H9 (cell line): ENCODE measurements at regions not wholly inside any gene's neighbourhood (a gene's known extent, or its start where the extent isn't known, plus 50 kb on each side); places are given as distances from the start of the nearest gene placed in this dataset.

Experiments used
- DNase-seq: peaks from one replicate; pipeline ENCODE4 v3.0.0-alpha.2; 2017
- H2AFZ ChIP-seq: one replicate; pipeline ENCODE4 v1.6.1; 2013; ENCODE audit warnings: mild to moderate bottlenecking, low read length, control low read depth, moderate library complexity
- H2AK5ac ChIP-seq: 2 replicates; pipeline ENCODE4 v1.6.1; 2013; ENCODE audit warnings: low read length, control low read depth, mixed read lengths; ENCODE audit not compliant: insufficient read length
- H2BK120ac ChIP-seq: one replicate; pipeline ENCODE4 v1.6.1; 2013; ENCODE audit warnings: low read depth, mild to moderate bottlenecking, low read length, control low read depth, inconsistent platforms; ENCODE audit not compliant: poor library complexity, severe bottlenecking
- H2BK12ac ChIP-seq: 2 replicates; pipeline ENCODE4 v1.6.1; 2013; ENCODE audit warnings: low read length, control low read depth, mixed read lengths, low read depth; ENCODE audit not compliant: insufficient read length
- H2BK15ac ChIP-seq: 2 replicates; pipeline ENCODE4 v1.6.1; 2013; ENCODE audit warnings: low read depth, low read length, control low read depth
- H2BK20ac ChIP-seq: one replicate; pipeline ENCODE4 v1.6.1; 2013; ENCODE audit warnings: low read depth, mild to moderate bottlenecking, low read length, control low read depth, inconsistent platforms; ENCODE audit not compliant: poor library complexity, severe bottlenecking
- H2BK5ac ChIP-seq: 2 replicates; pipeline ENCODE4 v1.6.1; 2013; ENCODE audit warnings: low read length, control low read depth, mixed read lengths; ENCODE audit not compliant: insufficient read length
- H3K14ac ChIP-seq: 2 replicates; pipeline ENCODE4 v1.6.1; 2013; ENCODE audit warnings: low read length, control low read depth; ENCODE audit not compliant: insufficient read depth
- H3K18ac ChIP-seq: 2 replicates; pipeline ENCODE4 v1.6.1; 2013; ENCODE audit warnings: low read depth, mild to moderate bottlenecking, mixed read lengths, low read length, control low read depth; ENCODE audit not compliant: insufficient read length
- H3K23ac ChIP-seq: 2 replicates; pipeline ENCODE4 v1.6.1; 2013; ENCODE audit warnings: low read length, control low read depth, mixed read lengths, low read depth; ENCODE audit not compliant: insufficient read length
- H3K23me2 ChIP-seq: 2 replicates; pipeline ENCODE4 v1.6.1; 2013; ENCODE audit warnings: low read depth, mild to moderate bottlenecking, mixed read lengths, low read length, control low read depth; ENCODE audit not compliant: insufficient read length, poor library complexity, severe bottlenecking
- H3K27ac ChIP-seq: 2 replicates; pipeline ENCODE4 v1.5.1; 2013; ENCODE audit warnings: low read length, control low read depth, mixed read lengths, low read depth; ENCODE audit not compliant: insufficient read length
- H3K27me3 ChIP-seq: 2 replicates; pipeline ENCODE4 v1.6.1; 2013; ENCODE audit warnings: low read length, control low read depth, inconsistent platforms; ENCODE audit not compliant: insufficient read depth
- H3K4ac ChIP-seq: 2 replicates; pipeline ENCODE4 v1.6.1; 2013; ENCODE audit warnings: low read depth, mild to moderate bottlenecking, control low read depth, inconsistent platforms, low read length, moderate library complexity
- H3K4me1 ChIP-seq: 2 replicates; pipeline ENCODE4 v1.6.1; 2013; ENCODE audit warnings: low read length, control low read depth, inconsistent platforms; ENCODE audit not compliant: insufficient read depth
- H3K4me2 ChIP-seq: 2 replicates; pipeline ENCODE4 v1.6.1; 2013; ENCODE audit warnings: low read length, control low read depth, mixed read lengths; ENCODE audit not compliant: insufficient read length, insufficient read depth
- H3K56ac ChIP-seq: 2 replicates; pipeline ENCODE4 v1.6.1; 2013; ENCODE audit warnings: low read depth, mild to moderate bottlenecking, mixed read lengths, low read length, control low read depth; ENCODE audit not compliant: insufficient read length
- H3K79me1 ChIP-seq: 2 replicates; pipeline ENCODE4 v1.6.1; 2013; ENCODE audit warnings: low read depth, mild to moderate bottlenecking, moderate library complexity, low read length, control low read depth, inconsistent platforms; ENCODE audit not compliant: insufficient read depth, poor library complexity, severe bottlenecking
- H3K79me2 ChIP-seq: 2 replicates; pipeline ENCODE4 v1.6.1; 2013; ENCODE audit warnings: low read length, control low read depth, inconsistent platforms; ENCODE audit not compliant: insufficient read depth
- H3K9ac ChIP-seq: 2 replicates; pipeline ENCODE4 v1.6.1; 2013; ENCODE audit warnings: low read length, control low read depth, mixed read lengths; ENCODE audit not compliant: insufficient read length; ENCODE audit errors: extremely low read depth
- H3K9me3 ChIP-seq: one replicate; pipeline ENCODE4 v1.6.1; 2013; ENCODE audit warnings: low read depth, low read length, inconsistent platforms; ENCODE audit not compliant: control insufficient read depth
- H3T11ph ChIP-seq: one replicate; pipeline ENCODE4 v1.6.1; 2013; ENCODE audit warnings: mild to moderate bottlenecking, low read length, control low read depth, inconsistent platforms
- H4K20me1 ChIP-seq: one replicate; pipeline ENCODE4 v1.6.1; 2013; ENCODE audit not compliant: control insufficient read depth, insufficient read length, insufficient read depth
- H4K5ac ChIP-seq: 2 replicates; pipeline ENCODE4 v1.6.1; 2013; ENCODE audit warnings: low read depth, mild to moderate bottlenecking, mixed read lengths, low read length, control low read depth; ENCODE audit not compliant: insufficient read length
- H4K8ac ChIP-seq: replicated peaks from 2 replicates; pipeline ENCODE4 v1.6.1; 2013; ENCODE audit warnings: low read length, control low read depth, mixed read lengths, low read depth; ENCODE audit not compliant: insufficient read length
- H4K91ac ChIP-seq: 2 replicates; pipeline ENCODE4 v1.6.1; 2013; ENCODE audit warnings: low read depth, mild to moderate bottlenecking, moderate library complexity, mixed read lengths, low read length, control low read depth; ENCODE audit not compliant: insufficient read length
- H3K27ac Mint-ChIP-seq, 3 experiments: 2 replicates in 2 of 3; 3 replicates in 1 of 3; pipeline ENCODE4 v1.8.0; 2020 to 2021; ENCODE audit warnings: mixed read lengths in 3 of 3, mild to moderate bottlenecking in 1 of 3, moderate library complexity in 1 of 3
- H3K27me3 Mint-ChIP-seq: 2 replicates; pipeline ENCODE4 v1.8.0; 2021; ENCODE audit warnings: low read depth, mild to moderate bottlenecking, moderate library complexity, mixed read lengths
- H3K36me3 Mint-ChIP-seq, 3 experiments: 2 replicates in 2 of 3; 3 replicates in 1 of 3; pipeline ENCODE4 v1.8.0; 2020 to 2021; ENCODE audit warnings: low read depth in 3 of 3, mixed read lengths in 3 of 3; ENCODE audit not compliant: insufficient read depth in 1 of 3
- H3K4me1 Mint-ChIP-seq, 2 experiments: 2 replicates each; pipeline ENCODE4 v1.8.0; 2020; ENCODE audit warnings: mixed read lengths in 2 of 2
- H3K4me3 Mint-ChIP-seq, 2 experiments: 2 replicates in 1 of 2; 3 replicates in 1 of 2; pipeline ENCODE4 v1.8.0; 2020 to 2021; ENCODE audit warnings: mild to moderate bottlenecking in 2 of 2, mixed read lengths in 2 of 2, moderate library complexity in 1 of 2
- H3K9me3 Mint-ChIP-seq, 2 experiments: 2 replicates in 1 of 2; 3 replicates in 1 of 2; pipeline ENCODE4 v1.8.0; 2020; ENCODE audit warnings: mild to moderate bottlenecking in 2 of 2, mixed read lengths in 2 of 2, moderate library complexity in 1 of 2
- WGBS: extraction: QIAGEN DNeasy Blood & Tissue Kit; methylation state at CpG from one replicate; pipeline ENCODE4 v1.1.7; 2013; ENCODE audit warnings: missing lambda C conversion rate, low lambda C conversion rate, mixed read lengths; ENCODE audit not compliant: insufficient read length; ENCODE audit errors: extremely low coverage; 5-methylcytosine and 5-hydroxymethylcytosine counted together
- TF ChIP-seq, protein P1 (sequence below): fragments of 200-600 bp; sonication (generic); conservative IDR thresholded peaks from 3 replicates; pipeline ENCODE4 v1.8.0; 2021; ENCODE audit warnings: antibody characterized with exemption, mild to moderate bottlenecking

DNA sequence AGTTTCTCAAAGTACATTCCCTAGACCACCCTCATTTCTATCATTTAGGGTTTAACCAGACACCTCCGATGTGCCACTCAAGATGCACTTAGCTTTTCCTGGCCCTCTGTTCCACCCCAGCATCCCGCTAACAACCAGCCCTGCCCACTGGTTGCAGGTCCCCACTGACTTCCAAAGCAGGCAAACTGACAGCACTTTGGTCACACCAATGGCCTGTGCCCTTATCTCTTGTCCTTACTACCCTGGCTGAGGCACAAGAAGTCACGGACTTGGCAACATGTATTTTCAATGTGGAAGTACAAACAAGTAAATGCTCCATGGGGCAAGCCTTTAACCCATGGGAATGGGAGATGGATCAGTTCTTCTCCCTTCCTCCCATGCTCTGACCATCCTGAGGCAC lies 357.1 kb downstream of the OMA1 start:
- no peak for DNase-seq
- WGBS = no CpG with 5 or more reads among the region's 3 CpGs
- no peak overlapping the region for H2AFZ ChIP-seq
- no peak overlapping the region for H3K9ac ChIP-seq
- no peak overlapping the region for H2BK15ac ChIP-seq
- H3K4ac ChIP-seq = no peak overlapping the region
- H3K27me3 ChIP-seq = no peaks in the 10 kb centered on the region
- no peak overlapping the region for H3K56ac ChIP-seq
- no peaks in the 10 kb centered on the region for H3K23me2 ChIP-seq
- no peak overlapping the region for H3T11ph ChIP-seq
- Mint-ChIP-seq H3K4me3 (no peak overlapping the region), H3K27me3 (no peaks in the 10 kb centered on the region; the same call in none of the 2 replicates), H3K27ac (no peak overlapping the region), H3K4me1 (peaks cover 4 to 7% of the 10 kb centered on the region in 2 experiments), H3K9me3 (no peaks in the 10 kb centered on the region), H3K36me3 (peaks cover 0 to 4% (median 1%) of the 10 kb centered on the region in 3 experiments; a peak in 3 of 7 replicates)
- no peak overlapping the region for H3K4me2 ChIP-seq
- TF ChIP-seq, protein P1, sequence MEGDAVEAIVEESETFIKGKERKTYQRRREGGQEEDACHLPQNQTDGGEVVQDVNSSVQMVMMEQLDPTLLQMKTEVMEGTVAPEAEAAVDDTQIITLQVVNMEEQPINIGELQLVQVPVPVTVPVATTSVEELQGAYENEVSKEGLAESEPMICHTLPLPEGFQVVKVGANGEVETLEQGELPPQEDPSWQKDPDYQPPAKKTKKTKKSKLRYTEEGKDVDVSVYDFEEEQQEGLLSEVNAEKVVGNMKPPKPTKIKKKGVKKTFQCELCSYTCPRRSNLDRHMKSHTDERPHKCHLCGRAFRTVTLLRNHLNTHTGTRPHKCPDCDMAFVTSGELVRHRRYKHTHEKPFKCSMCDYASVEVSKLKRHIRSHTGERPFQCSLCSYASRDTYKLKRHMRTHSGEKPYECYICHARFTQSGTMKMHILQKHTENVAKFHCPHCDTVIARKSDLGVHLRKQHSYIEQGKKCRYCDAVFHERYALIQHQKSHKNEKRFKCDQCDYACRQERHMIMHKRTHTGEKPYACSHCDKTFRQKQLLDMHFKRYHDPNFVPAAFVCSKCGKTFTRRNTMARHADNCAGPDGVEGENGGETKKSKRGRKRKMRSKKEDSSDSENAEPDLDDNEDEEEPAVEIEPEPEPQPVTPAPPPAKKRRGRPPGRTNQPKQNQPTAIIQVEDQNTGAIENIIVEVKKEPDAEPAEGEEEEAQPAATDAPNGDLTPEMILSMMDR = no peak
- H2BK120ac ChIP-seq = no peak overlapping the region
- H3K14ac ChIP-seq = no peak overlapping the region
- H2BK5ac ChIP-seq = no peak overlapping the region
- no peak overlapping the region for H2AK5ac ChIP-seq
- H3K23ac ChIP-seq = no peak overlapping the region
- no peak overlapping the region for H2BK20ac ChIP-seq
- H2BK12ac ChIP-seq = no peak overlapping the region
- H4K8ac ChIP-seq = no peak overlapping the region
- H3K27ac ChIP-seq = no peak overlapping the region
- no peaks in the 10 kb centered on the region for H3K79me1 ChIP-seq
- H4K5ac ChIP-seq = no peak overlapping the region
- no peaks in the 10 kb centered on the region for H3K79me2 ChIP-seq
- no peaks in the 10 kb centered on the region for H3K9me3 ChIP-seq
- H4K20me1 ChIP-seq = no peaks in the 10 kb centered on the region
- H3K18ac ChIP-seq = no peak overlapping the region
- no peaks in the 10 kb centered on the region for H3K4me1 ChIP-seq
- H4K91ac ChIP-seq = no peak overlapping the region
